HFF-Myc (cell line): ENCODE measurements at regions not wholly inside any gene's neighbourhood (a gene's known extent, or its start where the extent isn't known, plus 50 kb on each side); places are given as distances from the start of the nearest gene placed in this dataset.
A peak's percentile ranks its signal among the peaks of the same experiment; 100 is the strongest.
"Not testable (repeated sequence)": the region's sequence is repeated elsewhere in the genome, so short reads cannot be mapped to it uniquely, and the experiment has no call there.

Source experiments
- DNase-seq: peaks from one replicate; pipeline ENCODE4 v3.0.0-alpha.2; 2011; ENCODE audit warnings: low read depth; ENCODE audit errors: extremely low read depth
- H3K4me3 ChIP-seq: replicated peaks from 2 replicates; pipeline ENCODE4 v1.5.1; 2011; ENCODE audit warnings: low read depth, mild to moderate bottlenecking, control low read depth, low read length
- TF ChIP-seq, protein P1 (sequence below): IDR thresholded peaks from 2 replicates; pipeline ENCODE4 v1.5.1; 2012; ENCODE audit warnings: mild to moderate bottlenecking, low read depth, low read length, control low read depth; ENCODE audit errors: missing control alignments

DNA sequence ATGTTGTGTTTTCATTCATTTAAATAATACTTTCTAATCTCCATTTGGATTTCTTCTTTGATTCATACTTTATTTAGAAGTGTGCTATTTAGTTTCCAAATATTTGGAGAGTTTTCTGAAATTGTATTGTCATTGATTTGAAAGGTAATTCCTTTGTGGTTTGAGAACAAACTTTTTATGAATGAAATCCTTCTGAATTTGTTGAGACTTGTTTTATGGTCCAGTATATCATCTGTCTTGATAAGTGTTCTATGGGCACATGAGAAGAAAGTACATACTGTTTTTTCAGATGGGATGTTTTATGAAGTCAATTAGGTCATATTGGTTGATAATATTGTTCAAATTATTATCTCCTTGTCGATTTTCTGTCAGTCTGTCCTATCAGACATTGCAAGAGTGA is 953.8 kb downstream of the NR2F1-AS1 start:
- H3K4me3 ChIP-seq, result no peak overlapping the region
- TF ChIP-seq, protein P1, sequence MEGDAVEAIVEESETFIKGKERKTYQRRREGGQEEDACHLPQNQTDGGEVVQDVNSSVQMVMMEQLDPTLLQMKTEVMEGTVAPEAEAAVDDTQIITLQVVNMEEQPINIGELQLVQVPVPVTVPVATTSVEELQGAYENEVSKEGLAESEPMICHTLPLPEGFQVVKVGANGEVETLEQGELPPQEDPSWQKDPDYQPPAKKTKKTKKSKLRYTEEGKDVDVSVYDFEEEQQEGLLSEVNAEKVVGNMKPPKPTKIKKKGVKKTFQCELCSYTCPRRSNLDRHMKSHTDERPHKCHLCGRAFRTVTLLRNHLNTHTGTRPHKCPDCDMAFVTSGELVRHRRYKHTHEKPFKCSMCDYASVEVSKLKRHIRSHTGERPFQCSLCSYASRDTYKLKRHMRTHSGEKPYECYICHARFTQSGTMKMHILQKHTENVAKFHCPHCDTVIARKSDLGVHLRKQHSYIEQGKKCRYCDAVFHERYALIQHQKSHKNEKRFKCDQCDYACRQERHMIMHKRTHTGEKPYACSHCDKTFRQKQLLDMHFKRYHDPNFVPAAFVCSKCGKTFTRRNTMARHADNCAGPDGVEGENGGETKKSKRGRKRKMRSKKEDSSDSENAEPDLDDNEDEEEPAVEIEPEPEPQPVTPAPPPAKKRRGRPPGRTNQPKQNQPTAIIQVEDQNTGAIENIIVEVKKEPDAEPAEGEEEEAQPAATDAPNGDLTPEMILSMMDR, result no peak
- DNase-seq, result no peak

DNA sequence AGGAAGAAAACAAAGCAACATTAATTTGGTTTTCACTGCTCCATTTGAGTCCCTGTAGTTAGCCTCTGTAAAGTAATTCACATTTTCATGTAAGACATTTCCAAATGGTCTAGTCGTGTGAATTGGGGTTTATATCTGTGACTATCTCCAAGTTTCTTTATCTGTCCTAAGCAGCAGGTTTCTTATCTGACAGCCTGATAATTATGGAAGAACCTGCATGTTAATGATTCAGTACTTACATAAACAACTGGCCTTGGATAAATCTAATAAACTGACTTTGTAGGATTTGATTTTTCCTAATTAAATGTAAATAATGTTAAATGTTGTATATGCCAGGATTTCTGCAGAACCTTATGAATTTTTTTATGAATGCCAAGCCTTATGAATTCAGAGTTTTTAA is 964.9 kb downstream of the NR2F1-AS1 start:
- TF ChIP-seq, protein P1, result no peak
- H3K4me3 ChIP-seq, result no peak overlapping the region
- DNase-seq, result no peak

DNA sequence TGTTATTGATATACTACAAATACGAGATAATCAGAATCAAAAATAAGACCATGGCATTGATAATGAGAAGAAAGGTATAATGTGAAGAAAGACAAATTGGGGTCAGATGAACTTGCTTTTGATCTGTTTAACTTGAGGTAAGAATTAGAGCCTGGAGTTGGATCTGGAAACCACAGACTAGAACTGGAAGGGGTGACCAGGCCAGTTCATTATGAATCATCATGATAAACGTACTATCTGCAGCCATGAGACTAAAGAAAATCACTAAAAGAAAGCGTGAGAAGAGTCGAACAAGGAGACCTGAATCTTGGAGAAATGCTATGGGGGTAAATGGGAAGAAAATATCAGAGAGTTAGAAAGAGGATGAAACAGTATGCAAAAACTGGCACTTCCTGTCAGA is 967.5 kb downstream of the NR2F1-AS1 start:
- H3K4me3 ChIP-seq, result no peak overlapping the region
- no peak for DNase-seq
- TF ChIP-seq, protein P1, result no peak

DNA sequence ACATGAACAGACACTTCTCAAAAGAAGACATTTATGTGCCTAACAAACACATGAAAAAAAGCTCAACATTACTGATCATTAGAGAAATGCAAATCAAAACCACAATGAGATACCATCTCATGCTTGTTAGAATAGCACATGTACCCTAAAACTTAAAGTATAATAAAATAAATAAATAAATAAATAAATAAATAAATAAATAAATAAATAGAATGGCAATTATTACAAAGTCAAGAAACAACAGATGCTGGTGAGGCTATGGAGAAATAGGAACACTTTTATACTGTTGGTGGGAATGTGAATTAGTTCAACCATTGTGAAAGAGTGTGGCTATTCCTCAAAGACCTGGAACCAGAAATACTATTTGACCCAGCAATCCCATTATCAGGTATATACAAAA is 970.6 kb downstream of the NR2F1-AS1 start:
- not testable (repeated sequence) for H3K4me3 ChIP-seq, DNase-seq

DNA sequence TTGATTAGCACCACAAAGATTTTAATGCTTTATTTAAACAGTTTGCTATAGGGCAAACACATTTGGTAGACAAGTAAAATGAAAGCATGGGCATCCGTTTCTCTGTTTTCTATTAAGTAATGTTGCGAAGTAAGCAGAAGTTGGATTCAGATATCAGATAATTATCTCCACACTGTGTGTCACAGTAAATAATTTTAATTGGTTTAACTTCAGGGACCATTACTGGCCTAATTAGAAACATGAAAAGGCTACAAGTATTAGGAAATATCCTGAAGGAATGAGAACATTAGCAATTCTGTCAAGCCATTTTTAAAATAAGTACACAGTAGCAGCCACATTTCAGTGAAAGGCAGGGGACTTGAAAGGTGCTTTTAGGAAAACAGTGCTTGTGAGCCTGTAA is 975.4 kb downstream of the NR2F1-AS1 start:
- no peak overlapping the region for H3K4me3 ChIP-seq
- DNase-seq, result no peak
- TF ChIP-seq, protein P1, result no peak

DNA sequence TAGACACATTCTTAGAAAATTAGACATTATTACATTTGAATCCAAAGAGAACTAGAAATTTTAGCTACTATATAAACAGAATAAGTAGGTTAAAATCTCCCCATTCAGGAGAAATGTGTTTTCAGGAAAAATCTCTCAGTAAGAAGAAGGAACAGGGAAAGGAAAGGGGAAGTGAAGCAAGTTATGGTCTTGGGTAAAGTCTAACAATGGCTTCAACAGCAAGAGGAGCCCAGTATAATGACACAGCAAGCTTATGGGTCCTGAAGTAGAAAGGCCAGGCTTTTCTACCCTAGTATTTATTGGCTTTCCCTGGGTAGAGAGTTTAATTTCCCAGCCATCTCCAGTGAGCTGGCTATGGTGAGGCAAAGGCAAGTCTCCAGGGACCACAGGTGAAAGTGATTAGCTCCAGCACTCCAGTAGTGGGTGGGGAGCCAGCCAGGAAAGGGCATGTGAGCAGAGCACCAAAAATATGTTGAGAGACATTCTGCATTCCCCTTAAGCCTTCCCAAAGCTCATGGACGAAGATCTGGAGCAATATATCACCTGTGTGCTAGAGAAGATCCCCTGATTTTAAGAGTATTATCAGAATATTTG is 981.7 kb downstream of the NR2F1-AS1 start:
- H3K4me3 ChIP-seq, result no peak overlapping the region
- peak; percentile 26 for DNase-seq
- TF ChIP-seq, protein P1, result no peak

DNA sequence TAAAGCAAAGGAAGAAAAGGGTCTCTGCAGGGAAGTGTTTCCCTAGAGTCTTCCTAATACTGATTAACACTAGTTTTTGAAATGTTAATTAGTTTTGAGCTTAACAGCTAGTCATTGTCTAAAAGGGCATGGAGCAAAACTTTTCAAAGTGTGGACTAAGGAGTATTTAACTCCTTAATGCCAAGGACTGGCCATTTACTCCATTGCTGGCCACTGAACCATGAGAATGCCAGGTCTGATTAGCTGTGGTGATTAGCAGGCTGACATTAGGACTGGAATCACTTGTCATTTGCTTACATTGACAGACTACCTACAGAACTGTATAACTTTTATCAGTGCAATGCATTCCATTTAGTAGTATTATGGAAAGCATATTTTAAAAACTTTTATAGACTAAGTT is 987.0 kb downstream of the NR2F1-AS1 start:
- no peak for DNase-seq
- no peak overlapping the region for H3K4me3 ChIP-seq
- TF ChIP-seq, protein P1, result no peak
